ENCODE measurements at regions not wholly inside any gene's neighbourhood (a gene's known extent, or its start where the extent isn't known, plus 50 kb on each side); places are given as distances from the start of the nearest gene placed in this dataset.
"Not testable (repeated sequence)": the region's sequence is repeated elsewhere in the genome, so short reads cannot be mapped to it uniquely, and the experiment has no call there.

GRCh38 chr7:52161483-52161882 lies 844.9 kb upstream of the COBL start:
- CTCF ChIA-PET (ENCODE audit: partially characterized antibody): no interaction called here
- FAIRE-seq: no peak
- H3K27ac ChIP-seq (ENCODE audit: low read depth, low read length): no peak overlapping the region

GRCh38 chr7:52159421-52159820 lies 842.8 kb upstream of the COBL start:
- H3K18ac ChIP-seq (ENCODE audit: extremely low read depth, low read length); H3K4ac ChIP-seq (replicated peaks; ENCODE audit: insufficient read length, low read depth, low read length); H3K56ac ChIP-seq (replicated peaks; ENCODE audit: insufficient read length, low read depth, low read length); H2BK15ac ChIP-seq (ENCODE audit: low read length); H3K23me2 ChIP-seq (ENCODE audit: low read depth, low read length); H3K23ac ChIP-seq (ENCODE audit: insufficient read length); H3K27ac ChIP-seq (ENCODE audit: low read depth, low read length); H2BK12ac ChIP-seq (ENCODE audit: low read depth, low read length); POLR2A ChIA-PET (ENCODE audit: partially characterized antibody); FAIRE-seq; H2AK5ac ChIP-seq (ENCODE audit: low read depth, low read length); H4K20me1 ChIP-seq (replicated peaks in 1 of 2; ENCODE audit: control insufficient read depth in 1 of 2, insufficient read depth in 2 of 2, low read length in 2 of 2); CTCF ChIA-PET (ENCODE audit: partially characterized antibody); H4K8ac ChIP-seq (ENCODE audit: extremely low read depth, insufficient read depth, low read length); H2AFZ ChIP-seq (ENCODE audit: low read length); H3K79me1 ChIP-seq (ENCODE audit: low read depth, low read length); H3K4me3 ChIP-seq (ENCODE audit: extremely low read depth in 1 of 4, insufficient read depth in 2 of 4, low read depth in 3 of 4, low read length in 4 of 4); H3K27me3 ChIP-seq (replicated peaks in 1 of 4; ENCODE audit: control insufficient read depth in 3 of 4, extremely low read depth in 1 of 4, insufficient read depth in 3 of 4, low read length in 3 of 4); H3K4me2 ChIP-seq (ENCODE audit: insufficient read depth in 1 of 2, low read depth in 2 of 2, low read length in 2 of 2); H4K5ac ChIP-seq (ENCODE audit: insufficient read length, low read depth, low read length); H3K4me1 ChIP-seq (replicated peaks in 1 of 4; ENCODE audit: control insufficient read depth in 3 of 4, insufficient read depth in 4 of 4, low read length in 3 of 4); H2BK120ac ChIP-seq (replicated peaks; ENCODE audit: low read depth, low read length); H3K36me3 ChIP-seq (ENCODE audit: control insufficient read depth in 2 of 4, insufficient read depth in 4 of 4, low read length in 3 of 4); H3K9ac ChIP-seq (replicated peaks in 1 of 4; ENCODE audit: extremely low read depth in 1 of 4, low read depth in 3 of 4, low read length in 3 of 4); H4K91ac ChIP-seq (replicated peaks; ENCODE audit: insufficient read length, low read length); H3K9me3 ChIP-seq (ENCODE audit: insufficient read depth in 2 of 2, low read depth in 1 of 2, low read length in 1 of 2); H3K79me2 ChIP-seq (ENCODE audit: control insufficient read depth in 1 of 2, insufficient read depth in 2 of 2, low read length in 2 of 2); H2BK5ac ChIP-seq (ENCODE audit: low read depth, low read length); H2BK20ac ChIP-seq (ENCODE audit: low read length); H3K14ac ChIP-seq (ENCODE audit: insufficient read length): not testable (repeated sequence)
- DNase-seq (ENCODE audit: low read depth in 1 of 2, low spot score in 2 of 2): peak in 1 of 2 experiments; percentile 61
- WGBS, 2 experiments (ENCODE audit: extremely low coverage in 1 of 2, insufficient coverage in 1 of 2, insufficient read length in 1 of 2, insufficient replicate concordance in 2 of 2, low coverage in 1 of 2, low lambda C conversion rate in 2 of 2, missing lambda C conversion rate in 1 of 2): 99% methylated on average over 13 of the region's 17 CpGs; no CpG with 5 or more reads in 1 of the 2 experiments

More at GRCh38 chr7:52161483-52161882, 844.9 kb upstream of the COBL start:
- H4K20me1 ChIP-seq (replicated peaks in 1 of 2; ENCODE audit: control insufficient read depth in 1 of 2, insufficient read depth in 2 of 2, low read length in 2 of 2): no peaks in the 10 kb centered on the region
- H2AK5ac ChIP-seq (ENCODE audit: low read depth, low read length): no peak overlapping the region
- H3K9ac ChIP-seq (replicated peaks in 1 of 4; ENCODE audit: extremely low read depth in 1 of 4, low read depth in 3 of 4, low read length in 3 of 4): no peak overlapping the region
- no peak overlapping the region for H4K5ac ChIP-seq (ENCODE audit: insufficient read length, low read depth, low read length)
- peaks cover 0 to 4% of the 10 kb centered on the region in 2 experiments; a peak in 1 of 4 replicates for H3K9me3 ChIP-seq (ENCODE audit: insufficient read depth in 2 of 2, low read depth in 1 of 2, low read length in 1 of 2)
- no peak overlapping the region for H4K91ac ChIP-seq (replicated peaks; ENCODE audit: insufficient read length, low read length)
- no peak overlapping the region for H3K23ac ChIP-seq (ENCODE audit: insufficient read length)
- no peak overlapping the region for H3K4ac ChIP-seq (replicated peaks; ENCODE audit: insufficient read length, low read depth, low read length)
- H2AFZ ChIP-seq (ENCODE audit: low read length): no peak overlapping the region
- POLR2A ChIA-PET (ENCODE audit: partially characterized antibody): no interaction called here
- no peak overlapping the region for H3K4me2 ChIP-seq (ENCODE audit: insufficient read depth in 1 of 2, low read depth in 2 of 2, low read length in 2 of 2)
- H4K8ac ChIP-seq (ENCODE audit: extremely low read depth, insufficient read depth, low read length): no peak overlapping the region
- H3K36me3 ChIP-seq (ENCODE audit: control insufficient read depth in 2 of 4, insufficient read depth in 4 of 4, low read length in 3 of 4): no peaks in the 10 kb centered on the region
- no peak overlapping the region for H3K56ac ChIP-seq (replicated peaks; ENCODE audit: insufficient read length, low read depth, low read length)
- H2BK5ac ChIP-seq (ENCODE audit: low read depth, low read length): no peak overlapping the region
- no peak overlapping the region for H2BK12ac ChIP-seq (ENCODE audit: low read depth, low read length)
- H3K79me1 ChIP-seq (ENCODE audit: low read depth, low read length): no peaks in the 10 kb centered on the region
- H3K79me2 ChIP-seq (ENCODE audit: control insufficient read depth in 1 of 2, insufficient read depth in 2 of 2, low read length in 2 of 2): no peaks in the 10 kb centered on the region
- TF ChIP-seq KDM4A (IDR thresholded peaks at IDR 0.05; ENCODE audit: low read depth, low read length, severe bottlenecking) (no peak), TCF12 (IDR thresholded peaks at IDR 0.05; ENCODE audit: low read depth, low read length) (no peak), CHD1 (IDR thresholded peaks at IDR 0.05; ENCODE audit: low read depth, low read length) (no peak)
- no peak overlapping the region for H2BK15ac ChIP-seq (ENCODE audit: low read length)
- H3K14ac ChIP-seq (ENCODE audit: insufficient read length): no peak overlapping the region
- no peak overlapping the region for H2BK120ac ChIP-seq (replicated peaks; ENCODE audit: low read depth, low read length)
- no peak overlapping the region for H2BK20ac ChIP-seq (ENCODE audit: low read length)
- H3K27me3 ChIP-seq (replicated peaks in 1 of 4; ENCODE audit: control insufficient read depth in 3 of 4, extremely low read depth in 1 of 4, insufficient read depth in 3 of 4, low read length in 3 of 4): no peaks in the 10 kb centered on the region
- H3K18ac ChIP-seq (ENCODE audit: extremely low read depth, low read length): no peak overlapping the region
- H3K4me3 ChIP-seq (ENCODE audit: extremely low read depth in 1 of 4, insufficient read depth in 2 of 4, low read depth in 3 of 4, low read length in 4 of 4): no peak overlapping the region
- H3K23me2 ChIP-seq (ENCODE audit: low read depth, low read length): no peaks in the 10 kb centered on the region
- peaks cover 0 to 3% (median 0%) of the 10 kb centered on the region in 4 experiments; a peak in 1 of 7 replicates for H3K4me1 ChIP-seq (replicated peaks in 1 of 4; ENCODE audit: control insufficient read depth in 3 of 4, insufficient read depth in 4 of 4, low read length in 3 of 4)
- DNase-seq (ENCODE audit: low read depth in 1 of 2, low spot score in 2 of 2): no peak

All from H1 (cell line).